ENCODE measurements at regions not wholly inside any gene's neighbourhood (a gene's known extent, or its start where the extent isn't known, plus 50 kb on each side); places are given as distances from the start of the nearest gene placed in this dataset.

GRCh38 chrX:40300286-40300890 is 202.6 kb upstream of the BCOR start:
- Histone ChIP-seq H3K27ac (no peak overlapping the region), H3K36me3 (no peaks in the 10 kb centered on the region), H3K9me3 (no peaks in the 10 kb centered on the region), H3K4me3 (no peak overlapping the region), H3K27me3 (no peaks in the 10 kb centered on the region), H3K4me1 (no peaks in the 10 kb centered on the region)
- intact Hi-C loops (cut with DNase I; ENCODE audit: low total_unique reads): no loop called here
- DNase-seq: no peak
- no peak for TF ChIP-seq POLR2AphosphoS5 (IDR thresholded peaks at IDR 0.05)
- TF ChIP-seq EP300 (IDR thresholded peaks at IDR 0.05; ENCODE audit: low read depth): no peak
- no peak for TF ChIP-seq CTCF (IDR thresholded peaks at IDR 0.05)
- TF ChIP-seq POLR2A (IDR thresholded peaks at IDR 0.05): no peak
- WGBS, 2 donors (ENCODE audit: low coverage in 1 of 2): 73% methylated on average over 15 of the region's 15 CpGs; no CpG with 5 or more reads in 1 of the 2 donors
- in situ Hi-C loops (cut with MboI; ENCODE audit: low pct_ligation_motif_present in 1 of 4, low pct_unique_long_range_greater_than_20kb in 1 of 4, low sequenced_read_pairs in 3 of 4): no loop called here

- WGBS, 2 donors (ENCODE audit: low coverage in 1 of 2): 76% methylated on average over 9 of the region's 9 CpGs; no CpG with 5 or more reads in 1 of the 2 donors
- Histone ChIP-seq H3K27ac (no peak overlapping the region), H3K27me3 (no peaks in the 10 kb centered on the region), H3K36me3 (no peaks in the 10 kb centered on the region), H3K4me1 (no peaks in the 10 kb centered on the region), H3K4me3 (no peak overlapping the region), H3K9me3 (no peaks in the 10 kb centered on the region)
- no peak for DNase-seq
- in situ Hi-C loops (cut with MboI; ENCODE audit: low pct_ligation_motif_present in 1 of 4, low pct_unique_long_range_greater_than_20kb in 1 of 4, low sequenced_read_pairs in 3 of 4) (no loop called here), intact Hi-C loops (cut with DNase I; ENCODE audit: low total_unique reads) (no loop called here)
- no peak for TF ChIP-seq POLR2AphosphoS5 (IDR thresholded peaks at IDR 0.05)
- no peak for TF ChIP-seq POLR2A (IDR thresholded peaks at IDR 0.05)
- TF ChIP-seq EP300 (IDR thresholded peaks at IDR 0.05; ENCODE audit: low read depth): no peak
- TF ChIP-seq CTCF (IDR thresholded peaks at IDR 0.05): no peak
Measured at GRCh38 chrX:40299641-40300046, 201.9 kb upstream of the BCOR start.

GRCh38 chrX:40298572-40299479 is 201.1 kb upstream of the BCOR start:
- TF ChIP-seq POLR2AphosphoS5 (IDR thresholded peaks at IDR 0.05) (no peak), CTCF (IDR thresholded peaks at IDR 0.05) (no peak), EP300 (IDR thresholded peaks at IDR 0.05; ENCODE audit: low read depth) (no peak), POLR2A (IDR thresholded peaks at IDR 0.05) (no peak)
- intact Hi-C loops (cut with DNase I; ENCODE audit: low total_unique reads): no loop called here
- in situ Hi-C loops (cut with MboI; ENCODE audit: low pct_ligation_motif_present in 1 of 4, low pct_unique_long_range_greater_than_20kb in 1 of 4, low sequenced_read_pairs in 3 of 4): no loop called here
- Histone ChIP-seq H3K4me1 (no peaks in the 10 kb centered on the region), H3K36me3 (no peaks in the 10 kb centered on the region), H3K27me3 (no peaks in the 10 kb centered on the region), H3K9me3 (no peaks in the 10 kb centered on the region), H3K4me3 (no peak overlapping the region), H3K27ac (no peak overlapping the region)
- DNase-seq: no peak
- WGBS, 2 donors (ENCODE audit: low coverage in 1 of 2): 66% methylated on average over 36 of the region's 36 CpGs; no CpG with 5 or more reads in 1 of the 2 donors

GRCh38 chrX:40298069-40298468 is 200.3 kb upstream of the BCOR start:
- no peak for TF ChIP-seq POLR2A (IDR thresholded peaks at IDR 0.05)
- H3K27ac ChIP-seq: no peak overlapping the region
- intact Hi-C loops (cut with DNase I; ENCODE audit: low total_unique reads) (no loop called here), in situ Hi-C loops (cut with MboI; ENCODE audit: low pct_ligation_motif_present in 1 of 4, low pct_unique_long_range_greater_than_20kb in 1 of 4, low sequenced_read_pairs in 3 of 4) (no loop called here)
- no peaks in the 10 kb centered on the region for H3K9me3 ChIP-seq
- 40 to 46% methylated on average over 1 to 7 of the region's 7 CpGs for WGBS, 2 donors (ENCODE audit: low coverage in 1 of 2)
- no peaks in the 10 kb centered on the region for H3K4me1 ChIP-seq
- H3K36me3 ChIP-seq: no peaks in the 10 kb centered on the region
- H3K27me3 ChIP-seq: no peaks in the 10 kb centered on the region
- H3K4me3 ChIP-seq: no peak overlapping the region
- no peak for DNase-seq

All from transverse colon (tissue), 4 donors.